SIG-M5 (cell line): ENCODE measurements at regions not wholly inside any gene's neighbourhood (a gene's known extent, or its start where the extent isn't known, plus 50 kb on each side); places are given as distances from the start of the nearest gene placed in this dataset.

Experiments
- DNase-seq: peaks from one replicate; lab custom pipeline; 2025; lab: John Stamatoyannopoulos, UW

GRCh38 chr13:40220299-40220935 lies 446.0 kb downstream of the FOXO1 start:
- no peak for DNase-seq

- DNase-seq, result no peak
Observed at GRCh38 chr13:40221131-40221459, 445.3 kb downstream of the FOXO1 start.

- DNase-seq, result no peak
Observed at GRCh38 chr13:40221460-40222201, 444.8 kb downstream of the FOXO1 start.

- no peak for DNase-seq
Observed at GRCh38 chr13:40223585-40223984, 442.9 kb downstream of the FOXO1 start.

- DNase-seq, result no peak
Observed at GRCh38 chr13:40228496-40228895, 437.9 kb downstream of the FOXO1 start.

GRCh38 chr13:40228990-40229389 lies 437.5 kb downstream of the FOXO1 start:
- DNase-seq, result no peak

- no peak for DNase-seq
Observed at GRCh38 chr13:40230833-40231266, 435.6 kb downstream of the FOXO1 start.

- DNase-seq, result no peak
Observed at GRCh38 chr13:40231311-40231710, 435.1 kb downstream of the FOXO1 start.

- DNase-seq, result no peak
Observed at GRCh38 chr13:40231751-40232150, 434.7 kb downstream of the FOXO1 start.

GRCh38 chr13:40232311-40233040 lies 434.0 kb downstream of the FOXO1 start:
- DNase-seq, result no peak

- DNase-seq, result no peak
Observed at GRCh38 chr13:40233731-40234195, 432.7 kb downstream of the FOXO1 start.

- no peak for DNase-seq
Observed at GRCh38 chr13:40235160-40235796, 431.2 kb downstream of the FOXO1 start.

GRCh38 chr13:40236566-40237168 lies 429.8 kb downstream of the FOXO1 start:
- no peak for DNase-seq

GRCh38 chr13:40238761-40239160 lies 427.7 kb downstream of the FOXO1 start:
- DNase-seq, result no peak

GRCh38 chr13:40240293-40240692 lies 426.1 kb downstream of the FOXO1 start:
- no peak for DNase-seq

- DNase-seq, result no peak
Observed at GRCh38 chr13:40241125-40241798, 425.2 kb downstream of the FOXO1 start.

GRCh38 chr13:40243047-40243446 lies 423.4 kb downstream of the FOXO1 start:
- no peak for DNase-seq

- DNase-seq, result no peak
Observed at GRCh38 chr13:40243982-40244381, 422.5 kb downstream of the FOXO1 start.

GRCh38 chr13:40245567-40245966 lies 420.9 kb downstream of the FOXO1 start:
- no peak for DNase-seq

- no peak for DNase-seq
Observed at GRCh38 chr13:40247845-40248244, 418.6 kb downstream of the FOXO1 start.

GRCh38 chr13:40251343-40252032 lies 415.0 kb downstream of the FOXO1 start:
- DNase-seq, result no peak
